Brain pericyte (primary cell): ENCODE measurements at regions not wholly inside any gene's neighbourhood (a gene's known extent, or its start where the extent isn't known, plus 50 kb on each side); places are given as distances from the start of the nearest gene placed in this dataset.
"Not testable (repeated sequence)": the region's sequence is repeated elsewhere in the genome, so short reads cannot be mapped to it uniquely, and the experiment has no call there.

Source experiments
- DNase-seq: peaks from one replicate; pipeline ENCODE4 v3.0.0-alpha.2; 2012; ENCODE audit warnings: low read depth, low spot score

- DNase-seq, result no peak
Measured at GRCh38 chr1:104309673-104310072, 560.0 kb downstream of the AMY1C start.

GRCh38 chr1:104315823-104316222 lies 566.1 kb downstream of the AMY1C start:
- DNase-seq, result no peak

- DNase-seq, result no peak
Measured at GRCh38 chr1:104322131-104322530, 572.4 kb downstream of the AMY1C start.

- no peak for DNase-seq
Measured at GRCh38 chr1:104329278-104329677, 579.6 kb downstream of the AMY1C start.

- DNase-seq, result no peak
Measured at GRCh38 chr1:104331763-104332162, 582.1 kb downstream of the AMY1C start.

GRCh38 chr1:104337927-104338326 lies 588.2 kb downstream of the AMY1C start:
- not testable (repeated sequence) for DNase-seq

GRCh38 chr1:104341944-104342343 lies 592.2 kb downstream of the AMY1C start:
- no peak for DNase-seq

GRCh38 chr1:104348277-104348676 lies 598.6 kb downstream of the AMY1C start:
- DNase-seq, result no peak

GRCh38 chr1:104353580-104353979 lies 603.9 kb downstream of the AMY1C start:
- DNase-seq, result no peak

- DNase-seq, result no peak
Measured at GRCh38 chr1:104358086-104358485, 608.4 kb downstream of the AMY1C start.

- DNase-seq, result no peak
Measured at GRCh38 chr1:104358621-104359020, 608.9 kb downstream of the AMY1C start.

GRCh38 chr1:104378414-104378813 lies 628.7 kb downstream of the AMY1C start:
- no peak for DNase-seq

- no peak for DNase-seq
Measured at GRCh38 chr1:104380003-104380402, 630.3 kb downstream of the AMY1C start.

- no peak for DNase-seq
Measured at GRCh38 chr1:104387716-104388508, 638.2 kb downstream of the AMY1C start.

- DNase-seq, result no peak
Measured at GRCh38 chr1:104392552-104392951, 642.9 kb downstream of the AMY1C start.

GRCh38 chr1:104402178-104402577 lies 652.5 kb downstream of the AMY1C start:
- no peak for DNase-seq

- no peak for DNase-seq
Measured at GRCh38 chr1:104403883-104404282, 654.2 kb downstream of the AMY1C start.

- no peak for DNase-seq
Measured at GRCh38 chr1:104406728-104407127, 657.0 kb downstream of the AMY1C start.

- DNase-seq, result no peak
Measured at GRCh38 chr1:104408268-104408667, 658.6 kb downstream of the AMY1C start.

- DNase-seq, result no peak
Measured at GRCh38 chr1:104435255-104435654, 685.6 kb downstream of the AMY1C start.

GRCh38 chr1:104440011-104440410 lies 690.3 kb downstream of the AMY1C start:
- no peak for DNase-seq

- no peak for DNase-seq
Measured at GRCh38 chr1:104456724-104457123, 707.0 kb downstream of the AMY1C start.

- DNase-seq, result no peak
Measured at GRCh38 chr1:104459886-104460285, 710.2 kb downstream of the AMY1C start.

- no peak for DNase-seq
Measured at GRCh38 chr1:104460880-104461279, 711.2 kb downstream of the AMY1C start.
